ELF-1 (cell line): ENCODE measurements at regions not wholly inside any gene's neighbourhood (a gene's known extent, or its start where the extent isn't known, plus 50 kb on each side); places are given as distances from the start of the nearest gene placed in this dataset.
"Not testable (repeated sequence)": the region's sequence is repeated elsewhere in the genome, so short reads cannot be mapped to it uniquely, and the experiment has no call there.

Source experiments
- DNase-seq: peaks from one replicate; pipeline ENCODE4 v3.0.0-alpha.2; 2016; ENCODE audit warnings: low read depth, low spot score

GRCh38 chr5:124871303-124871702 is 124.9 kb upstream of the ZNF608 start:
- no peak for DNase-seq

DNA sequence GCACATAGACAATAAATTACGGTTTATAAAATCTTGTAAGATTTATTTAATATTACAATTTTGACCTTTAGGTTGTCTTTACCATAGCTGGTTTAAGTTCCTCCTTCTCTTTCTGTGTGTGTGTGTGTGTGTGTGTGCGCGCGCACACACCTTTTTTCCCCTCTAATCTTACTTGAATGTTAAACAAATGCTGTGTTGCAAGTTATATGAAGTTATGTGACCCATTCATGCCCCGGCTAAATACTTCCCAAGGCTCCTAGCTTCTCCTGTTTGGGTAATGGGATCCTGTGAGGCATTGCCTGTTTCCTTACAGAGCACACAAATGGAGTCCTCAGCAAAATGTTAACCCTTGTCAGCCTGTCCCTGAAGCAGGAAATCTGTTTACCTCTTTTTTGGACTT is 125.6 kb upstream of the ZNF608 start:
- no peak for DNase-seq

DNA sequence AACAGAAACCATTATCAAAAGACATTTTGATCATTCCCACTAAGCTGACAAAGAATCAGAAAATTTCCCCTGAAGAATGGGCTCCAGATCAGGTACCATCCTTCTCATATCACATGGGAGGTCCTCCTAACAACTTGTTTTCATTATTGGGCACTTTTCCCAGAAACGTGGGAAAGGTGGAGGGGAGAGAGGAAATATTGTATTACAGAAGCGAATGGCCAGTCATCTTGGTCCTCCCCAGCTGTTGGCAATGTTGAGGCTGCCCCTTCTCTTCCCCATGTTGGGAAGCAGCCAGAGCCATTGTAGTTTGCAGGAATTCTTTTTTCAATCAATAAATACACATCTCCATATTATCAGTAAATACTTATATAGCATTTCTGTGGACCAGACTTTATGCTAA is 126.2 kb upstream of the ZNF608 start:
- DNase-seq, result no peak

GRCh38 chr5:124873188-124873587 is 126.7 kb upstream of the ZNF608 start:
- no peak for DNase-seq

DNA sequence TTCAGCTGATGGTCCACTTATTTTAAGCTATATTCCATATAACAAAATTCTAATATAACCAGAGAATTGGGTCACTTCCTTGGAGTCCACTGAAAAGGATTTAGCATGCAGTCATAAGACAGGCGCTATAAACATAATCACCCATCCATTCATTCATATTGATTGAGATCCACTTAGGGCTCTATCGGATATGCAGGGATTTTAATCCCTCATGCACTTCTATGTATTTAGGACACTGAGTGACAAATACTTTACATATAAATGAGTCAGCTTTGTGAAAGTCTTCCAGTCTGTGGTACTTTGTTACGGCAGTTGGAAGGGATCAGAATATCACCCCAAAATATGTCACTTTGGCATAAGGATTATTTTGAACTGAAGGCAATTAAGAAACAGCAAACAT is 127.3 kb upstream of the ZNF608 start:
- no peak for DNase-seq

- no peak for DNase-seq
Measured at GRCh38 chr5:124876566-124876965, 130.1 kb upstream of the ZNF608 start.

GRCh38 chr5:124876983-124877382 is 130.5 kb upstream of the ZNF608 start:
- no peak for DNase-seq

GRCh38 chr5:124877501-124878146 is 131.2 kb upstream of the ZNF608 start:
- no peak for DNase-seq

DNA sequence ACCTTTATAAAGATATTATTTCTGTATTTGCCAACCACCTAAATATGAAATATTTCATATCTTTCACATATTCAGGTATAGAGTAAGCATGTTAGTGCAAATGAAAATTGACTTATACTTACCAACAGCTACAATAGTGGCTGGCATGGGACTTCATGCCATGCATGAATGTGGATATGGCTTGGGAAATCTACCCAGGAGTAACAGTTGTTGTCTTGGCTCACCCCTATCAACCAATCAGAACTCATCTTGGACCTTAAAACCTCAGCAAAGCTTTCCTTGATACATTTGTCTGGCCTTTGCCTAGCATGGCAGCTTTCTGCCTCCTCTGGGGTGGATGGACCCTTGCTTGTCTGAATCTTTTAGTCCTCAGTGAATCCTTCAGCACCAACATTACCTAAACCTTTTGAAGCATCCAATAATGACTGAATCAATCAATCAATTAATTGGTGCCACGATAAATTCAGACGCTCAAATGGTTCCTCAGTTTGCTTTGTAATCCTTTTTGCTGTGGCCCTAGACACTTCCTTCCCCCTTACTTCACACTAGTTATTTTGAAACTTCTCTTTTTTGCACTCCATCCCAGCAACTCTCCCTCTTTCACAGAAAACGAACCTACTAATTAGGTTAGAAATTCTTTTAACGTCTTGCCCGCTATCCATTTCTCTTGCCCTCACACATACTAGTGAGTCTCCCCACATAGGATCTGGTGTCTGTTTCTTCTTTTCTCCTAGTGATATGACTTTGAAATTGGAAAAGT is 132.3 kb upstream of the ZNF608 start:
- DNase-seq, result no peak

DNA sequence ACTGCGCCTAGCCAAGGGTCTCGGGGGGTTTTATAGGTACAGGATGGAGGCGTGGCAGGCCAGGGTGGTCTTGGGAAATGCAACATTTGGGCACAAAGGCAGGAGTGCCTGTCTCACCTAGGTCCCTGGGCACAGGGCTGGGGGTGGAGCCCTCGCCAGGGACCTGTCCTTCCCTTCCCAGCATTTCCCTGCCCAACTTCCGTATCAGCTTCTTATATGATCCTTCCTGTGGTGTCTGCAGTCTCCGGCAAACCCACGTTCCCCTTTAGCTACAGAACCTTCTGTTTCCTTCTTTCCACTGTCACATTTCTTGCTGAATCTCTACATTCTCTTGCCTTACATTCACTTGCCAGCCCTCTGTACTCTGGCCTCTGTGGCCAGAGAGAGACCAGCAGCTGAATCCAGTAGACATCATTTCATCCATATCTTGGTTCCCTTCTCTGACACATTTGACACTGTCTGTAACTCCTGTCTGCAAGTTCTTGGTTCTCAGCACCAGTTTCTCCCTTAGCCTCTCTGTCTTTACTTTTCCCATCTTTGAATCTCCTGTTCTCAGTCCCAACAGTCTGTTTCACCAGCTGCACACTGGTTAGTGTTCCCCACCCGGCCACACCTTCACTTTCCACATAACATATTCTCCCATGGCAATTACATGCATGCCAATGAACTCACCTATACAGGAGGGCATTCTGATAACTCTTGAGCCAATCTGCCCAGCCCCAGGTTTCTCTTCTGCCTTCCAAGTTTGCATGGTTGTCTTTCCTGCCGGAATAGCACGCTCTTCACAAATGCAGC is 134.7 kb upstream of the ZNF608 start:
- DNase-seq, result no peak

DNA sequence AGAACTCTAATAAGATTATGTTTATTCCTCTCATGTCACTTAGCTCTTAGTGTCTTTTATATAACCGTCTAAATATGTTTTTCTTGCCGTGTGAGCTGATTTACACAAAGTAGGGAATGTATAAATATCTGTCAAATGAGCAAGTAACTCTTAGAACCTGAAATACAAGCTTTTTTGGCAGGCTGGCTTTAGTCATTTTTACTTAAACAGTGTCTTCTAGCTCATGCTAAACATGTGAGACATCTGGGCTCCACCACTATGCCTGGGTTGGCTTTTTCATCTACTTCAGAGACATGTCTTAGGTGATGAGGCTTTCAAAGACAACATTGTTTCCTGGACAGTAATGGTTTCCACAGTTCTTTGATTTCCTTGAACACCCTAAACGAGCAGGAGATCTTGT is 137.2 kb upstream of the ZNF608 start:
- DNase-seq, result no peak

DNA sequence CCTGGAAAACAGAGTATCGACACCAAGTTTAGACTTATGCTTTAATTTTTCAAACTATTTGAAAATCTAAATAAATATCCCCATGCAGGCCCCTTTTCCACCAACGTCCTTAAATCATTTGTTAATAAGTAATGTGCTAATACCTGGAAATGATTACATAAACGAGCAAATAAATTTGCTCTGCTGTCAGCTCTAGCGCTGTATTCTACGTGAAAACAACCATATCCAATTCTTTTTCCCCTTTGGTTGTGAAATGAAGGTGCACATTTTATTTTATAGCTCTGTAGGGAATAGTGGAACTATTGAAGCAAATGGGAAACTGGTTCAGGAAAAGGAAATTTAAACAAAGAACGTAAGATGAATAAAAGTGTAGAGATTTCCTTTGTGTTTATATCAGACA is 137.7 kb upstream of the ZNF608 start:
- no peak for DNase-seq

- no peak for DNase-seq
Measured at GRCh38 chr5:124885490-124885889, 139.1 kb upstream of the ZNF608 start.

DNA sequence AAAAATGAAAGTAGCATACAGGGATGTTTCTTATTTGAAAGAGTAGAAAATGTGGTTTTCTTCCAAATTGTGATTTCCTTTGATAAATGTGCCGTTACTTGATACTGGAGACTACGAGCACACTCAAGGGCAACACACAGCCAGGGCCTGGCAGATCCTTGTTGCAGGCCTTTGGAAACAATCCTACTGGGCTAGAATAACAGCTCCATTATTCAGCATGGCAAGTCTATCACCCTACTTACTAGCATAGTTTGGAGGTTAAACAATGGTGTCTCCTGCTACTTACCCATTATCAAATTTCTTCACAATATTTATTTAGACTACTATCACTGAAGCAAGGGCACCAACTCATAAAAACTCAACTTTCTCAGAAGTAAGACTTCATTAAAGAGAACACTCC is 140.8 kb upstream of the ZNF608 start:
- DNase-seq, result no peak

DNA sequence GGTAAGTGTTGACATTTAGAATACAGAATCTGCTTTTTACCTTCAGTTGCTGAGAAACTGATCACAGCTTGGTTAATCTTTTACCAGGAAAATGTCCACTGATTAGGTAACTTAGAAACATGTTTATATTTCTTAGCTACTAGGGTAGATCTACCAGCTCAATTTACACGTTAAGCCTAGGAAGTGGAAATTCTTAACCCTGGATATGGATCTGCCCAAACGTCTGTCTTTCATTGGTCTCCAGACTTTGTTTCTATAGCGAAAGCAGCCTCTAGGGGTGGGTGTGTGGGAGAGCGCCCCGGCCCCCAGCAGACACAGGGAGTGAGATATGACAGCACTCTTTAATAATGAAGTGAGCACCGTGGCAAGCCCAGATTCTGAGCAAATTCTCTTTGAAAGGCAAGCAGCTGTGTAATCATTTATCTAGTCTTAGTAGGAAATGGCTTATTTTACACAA is 141.6 kb upstream of the ZNF608 start:
- DNase-seq, result no peak

DNA sequence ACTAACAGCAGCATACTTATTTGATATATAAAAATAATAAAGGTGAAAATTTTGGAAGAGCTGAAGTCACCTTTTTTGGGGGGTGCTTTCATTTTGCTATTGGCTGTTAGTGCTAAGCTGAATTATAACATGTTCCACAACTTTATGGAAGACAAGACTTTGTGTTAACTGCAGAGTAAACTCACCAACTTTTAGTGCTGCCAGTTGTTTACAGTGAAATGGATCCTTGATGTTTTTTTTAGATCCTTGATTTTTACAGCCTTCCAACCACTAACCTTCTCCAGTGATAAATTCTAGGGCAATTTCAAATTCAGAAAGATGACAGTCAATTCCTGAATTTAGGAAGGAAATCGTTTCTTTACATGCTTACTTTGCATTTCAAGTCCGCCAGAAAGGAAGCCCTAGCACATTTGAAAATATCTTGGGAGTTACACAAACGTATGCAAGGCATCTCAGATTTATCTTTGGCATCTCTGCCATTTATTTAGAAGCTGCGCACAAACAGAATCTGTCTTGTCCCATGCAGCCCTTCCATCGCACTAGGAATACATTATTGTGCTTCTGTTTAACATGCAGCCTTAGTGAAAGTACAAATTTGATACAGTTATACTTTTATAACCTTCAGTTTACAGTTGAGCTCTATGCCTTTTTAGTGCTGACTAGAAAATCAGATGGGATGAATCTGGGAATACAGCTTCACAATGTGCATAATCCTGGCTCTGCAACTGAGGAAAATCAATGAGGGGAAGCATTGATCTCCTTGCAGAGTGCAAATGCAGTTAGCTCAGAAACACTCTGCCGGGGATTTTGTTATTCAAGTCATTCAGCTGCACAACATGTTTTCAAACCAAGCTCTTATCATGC is 142.4 kb upstream of the ZNF608 start:
- no peak for DNase-seq

GRCh38 chr5:124889486-124889825 is 143.0 kb upstream of the ZNF608 start:
- DNase-seq, result no peak

DNA sequence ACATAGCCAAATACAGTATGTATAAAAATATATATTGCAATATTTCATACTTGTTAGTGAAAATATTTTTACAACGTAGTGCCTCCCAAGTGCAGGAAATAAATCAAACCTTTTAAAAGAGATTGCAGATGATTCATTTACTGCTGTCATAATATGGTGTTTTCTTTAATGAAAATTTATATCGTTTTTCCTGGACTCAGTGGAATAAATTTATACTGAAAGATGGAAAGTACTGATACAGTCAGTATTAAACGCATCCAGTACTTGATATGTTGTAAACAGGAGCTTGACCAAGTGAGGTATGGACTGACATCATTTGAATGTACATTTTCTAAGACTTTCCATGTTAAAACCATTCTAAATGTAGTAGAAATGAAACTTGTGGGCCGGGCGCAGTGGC is 143.4 kb upstream of the ZNF608 start:
- DNase-seq, result no peak

DNA sequence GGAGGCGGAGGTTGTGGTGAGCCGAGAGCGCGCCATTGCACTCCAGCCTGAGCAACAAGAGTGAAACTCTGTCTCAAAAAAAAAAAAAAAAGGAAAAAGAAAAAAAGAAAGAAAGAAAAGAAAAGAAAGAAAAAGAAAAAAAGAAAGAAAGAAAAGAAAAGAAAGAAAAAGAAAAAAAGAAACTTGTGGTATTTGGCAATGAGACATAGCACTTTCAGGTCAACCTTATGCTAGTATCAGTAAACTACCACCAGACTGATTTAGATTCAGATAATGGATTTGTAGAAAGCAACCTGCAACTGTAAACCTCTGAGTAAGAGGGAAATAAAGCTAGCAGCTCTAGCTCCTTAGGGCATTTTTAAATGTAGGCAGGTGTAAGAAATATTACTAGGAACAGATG is 144.0 kb upstream of the ZNF608 start:
- DNase-seq, result not testable (repeated sequence)

GRCh38 chr5:124891179-124891578 is 144.7 kb upstream of the ZNF608 start:
- DNase-seq, result no peak

DNA sequence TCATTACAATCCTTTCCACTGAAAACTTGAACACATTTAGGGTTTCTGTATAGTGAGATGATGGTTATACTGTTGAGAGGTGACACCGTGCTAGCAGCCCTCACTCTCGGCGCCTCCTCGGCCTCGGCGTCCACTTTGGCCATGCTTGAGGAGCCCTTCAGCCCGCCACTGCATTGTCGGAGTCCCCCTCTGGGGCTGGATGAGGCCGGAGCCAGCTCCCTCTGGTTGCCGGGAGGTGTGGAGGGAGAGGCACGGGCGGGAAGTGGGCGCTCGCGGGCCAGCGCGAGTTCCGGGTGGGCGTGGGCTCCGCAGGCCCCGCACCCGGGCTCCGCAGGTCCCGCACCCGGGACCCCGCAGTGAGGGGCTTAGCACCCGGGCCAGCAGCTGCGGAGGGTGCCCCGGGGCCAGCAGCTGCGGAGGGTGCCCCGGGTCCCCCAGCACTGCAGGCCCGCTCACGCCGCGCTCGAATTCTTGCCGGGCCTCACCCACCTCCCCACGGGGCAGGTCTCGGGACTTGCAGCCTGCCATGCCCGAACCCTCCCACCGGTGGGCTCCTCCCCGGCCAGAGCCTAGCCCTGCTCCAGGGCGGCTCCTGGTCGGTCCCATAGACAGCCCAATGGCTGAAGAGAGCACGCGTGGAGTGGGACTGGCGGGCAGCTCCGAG is 145.9 kb upstream of the ZNF608 start:
- DNase-seq, result no peak
